GM12864 (cell line): ENCODE measurements at regions not wholly inside any gene's neighbourhood (a gene's known extent, or its start where the extent isn't known, plus 50 kb on each side); places are given as distances from the start of the nearest gene placed in this dataset.

ENCODE experiments used
- DNase-seq: peaks from one replicate; pipeline ENCODE4 v3.0.0-alpha.2; 2011; ENCODE audit warnings: low read depth
- H3K4me3 ChIP-seq: 2 replicates; pipeline ENCODE4 v1.5.1; 2011; ENCODE audit warnings: mild to moderate bottlenecking, low read depth, low read length, control low read depth
- TF ChIP-seq, protein P1 (sequence below): IDR thresholded peaks from 2 replicates; pipeline ENCODE4 v1.5.1; 2011; ENCODE audit warnings: low read depth, mild to moderate bottlenecking, moderate library complexity, low read length, control low read depth, inconsistent platforms; ENCODE audit errors: missing control alignments

GRCh38 chr2:41950666-41950960 lies 97.2 kb upstream of the PKDCC start:
- DNase-seq, result no peak
- TF ChIP-seq, protein P1, sequence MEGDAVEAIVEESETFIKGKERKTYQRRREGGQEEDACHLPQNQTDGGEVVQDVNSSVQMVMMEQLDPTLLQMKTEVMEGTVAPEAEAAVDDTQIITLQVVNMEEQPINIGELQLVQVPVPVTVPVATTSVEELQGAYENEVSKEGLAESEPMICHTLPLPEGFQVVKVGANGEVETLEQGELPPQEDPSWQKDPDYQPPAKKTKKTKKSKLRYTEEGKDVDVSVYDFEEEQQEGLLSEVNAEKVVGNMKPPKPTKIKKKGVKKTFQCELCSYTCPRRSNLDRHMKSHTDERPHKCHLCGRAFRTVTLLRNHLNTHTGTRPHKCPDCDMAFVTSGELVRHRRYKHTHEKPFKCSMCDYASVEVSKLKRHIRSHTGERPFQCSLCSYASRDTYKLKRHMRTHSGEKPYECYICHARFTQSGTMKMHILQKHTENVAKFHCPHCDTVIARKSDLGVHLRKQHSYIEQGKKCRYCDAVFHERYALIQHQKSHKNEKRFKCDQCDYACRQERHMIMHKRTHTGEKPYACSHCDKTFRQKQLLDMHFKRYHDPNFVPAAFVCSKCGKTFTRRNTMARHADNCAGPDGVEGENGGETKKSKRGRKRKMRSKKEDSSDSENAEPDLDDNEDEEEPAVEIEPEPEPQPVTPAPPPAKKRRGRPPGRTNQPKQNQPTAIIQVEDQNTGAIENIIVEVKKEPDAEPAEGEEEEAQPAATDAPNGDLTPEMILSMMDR, result no peak
- no peak overlapping the region for H3K4me3 ChIP-seq

DNA sequence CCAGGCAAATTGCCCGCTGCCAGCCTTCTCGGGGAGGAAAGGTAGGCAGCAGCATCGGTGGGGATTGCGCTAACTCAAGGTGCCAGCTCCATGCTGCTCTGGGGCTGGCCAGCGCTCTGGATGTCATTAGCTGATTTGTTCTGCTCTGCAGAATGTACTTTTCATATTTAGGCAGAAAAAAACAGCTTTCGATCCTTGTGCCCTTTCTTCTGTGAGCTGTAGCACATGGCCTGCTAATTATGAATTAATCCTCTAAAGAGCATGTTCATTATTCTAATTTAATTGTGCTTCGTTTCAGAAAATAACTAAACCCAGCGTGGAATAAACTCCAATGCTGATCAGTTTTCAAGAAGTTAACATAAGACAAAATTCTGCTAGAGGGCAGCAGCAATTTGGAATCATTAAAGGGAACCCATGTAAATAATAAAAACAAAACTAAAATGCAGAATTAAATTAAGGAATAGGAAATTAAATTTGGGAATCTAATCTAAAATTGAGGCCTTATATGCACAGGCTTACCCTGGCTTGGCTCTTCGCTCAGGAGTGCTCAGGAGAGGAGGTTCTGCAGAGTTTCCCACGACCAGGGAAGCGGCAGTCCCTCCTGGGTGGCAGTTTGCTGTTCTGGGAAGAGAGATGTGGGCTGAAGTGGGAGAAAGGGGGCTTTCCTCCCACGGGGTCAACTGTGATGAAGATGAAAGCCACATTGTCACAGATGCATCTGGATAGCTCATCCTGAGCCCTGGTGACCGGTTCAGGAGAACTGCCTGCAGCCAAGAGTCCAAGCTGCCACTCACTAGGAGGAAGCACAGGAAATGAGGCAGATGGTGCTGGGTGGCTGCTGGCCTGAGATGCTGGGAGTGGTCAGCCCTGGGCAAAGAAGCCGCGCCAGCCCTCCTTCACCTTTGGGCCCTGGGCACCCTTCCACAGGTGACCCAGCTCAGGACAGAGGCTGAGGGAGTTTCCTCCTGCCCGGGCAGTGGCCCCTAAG lies 93.2 kb upstream of the PKDCC start:
- TF ChIP-seq, protein P1, result no peak
- DNase-seq, result no peak
- no peak overlapping the region for H3K4me3 ChIP-seq

DNA sequence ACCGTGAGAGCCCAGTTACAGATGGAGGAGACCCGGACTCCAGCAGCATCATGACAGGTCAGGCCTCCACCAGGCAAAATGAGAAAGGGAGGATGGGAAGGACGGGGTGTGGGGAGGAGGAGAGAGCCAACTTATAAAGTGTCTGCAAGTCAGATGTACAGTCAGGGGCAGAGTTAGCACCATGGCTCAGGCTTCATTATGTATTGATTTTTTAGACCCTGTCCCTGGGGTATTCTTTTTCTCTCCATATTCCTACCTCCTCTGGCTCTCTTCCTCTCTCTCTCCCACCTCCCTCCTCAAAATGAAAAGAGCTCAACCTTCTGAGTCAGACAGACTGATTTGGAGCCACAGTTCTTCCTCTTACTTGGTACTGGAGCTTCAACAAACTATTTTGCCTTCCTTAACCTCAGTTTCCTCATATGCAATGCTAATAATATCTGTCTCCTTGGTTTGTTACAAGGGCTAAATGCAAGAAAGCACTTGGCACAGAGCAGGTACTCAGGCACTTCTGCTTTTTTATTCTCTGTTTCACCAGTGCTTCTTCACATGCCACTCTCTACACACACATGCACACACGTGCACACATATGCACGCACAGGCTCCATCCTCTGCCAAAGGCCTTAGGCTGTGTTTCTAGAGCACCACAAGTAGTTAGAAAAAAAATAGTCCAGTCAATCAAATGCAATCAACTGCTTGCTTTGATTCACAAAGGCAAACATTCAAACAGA lies 92.3 kb upstream of the PKDCC start:
- TF ChIP-seq, protein P1, result no peak
- no peak overlapping the region for H3K4me3 ChIP-seq
- DNase-seq, result peak; percentile 72

- H3K4me3 ChIP-seq, result no peak overlapping the region
- TF ChIP-seq, protein P1, result no peak
- no peak for DNase-seq
These were observed 90.4 kb upstream of the PKDCC start for GRCh38 chr2:41957431-41957830.

GRCh38 chr2:41958251-41958650 lies 89.6 kb upstream of the PKDCC start:
- H3K4me3 ChIP-seq, result no peak overlapping the region
- no peak for DNase-seq
- TF ChIP-seq, protein P1, result no peak

GRCh38 chr2:41958775-41959174 lies 89.0 kb upstream of the PKDCC start:
- H3K4me3 ChIP-seq, result no peak overlapping the region
- no peak for DNase-seq
- TF ChIP-seq, protein P1, result no peak
